Right lobe of liver (tissue), 6 donors: ENCODE measurements at regions not wholly inside any gene's neighbourhood (a gene's known extent, or its start where the extent isn't known, plus 50 kb on each side); places are given as distances from the start of the nearest gene placed in this dataset.

Source experiments
- ATAC-seq, 4 donors: fragments of 200-7000 bp; cut with Tn5 transposase; one replicate each; pipeline ENCODE4 v1.9.1; 2020; ENCODE audit warnings: mild to moderate bottlenecking in 4 of 4, moderate library complexity in 4 of 4
- DNase-seq, 3 donors: peaks; one replicate each; pipeline ENCODE4 v3.0.0-alpha.2; 2020
- H3K27ac ChIP-seq, 3 donors: fragments of 200-600 bp; one replicate each; pipeline ENCODE4 v1.8.0; 2022
- H3K27me3 ChIP-seq, 2 donors: fragments of 200-600 bp; one replicate each; pipeline ENCODE4 v1.8.0; 2022
- H3K36me3 ChIP-seq, 4 donors: fragments of 200-600 bp; sonication (generic) in 1 of 4; one replicate each; pipeline versions ENCODE4 v1.5.1 to v1.8.0; 2017 to 2022; ENCODE audit warnings: control low read depth in 1 of 4
- H3K4me1 ChIP-seq, 4 donors: fragments of 200-600 bp; sonication (generic) in 1 of 4; one replicate each; pipeline versions ENCODE4 v1.5.1 to v1.8.0; 2017 to 2022; ENCODE audit warnings: control low read depth in 1 of 4
- H3K4me3 ChIP-seq, 3 donors: fragments of 200-600 bp; one replicate each; pipeline ENCODE4 v1.8.0; 2022
- H3K9me3 ChIP-seq, 4 donors: fragments of 200-600 bp; sonication (generic) in 1 of 4; one replicate each; pipeline versions ENCODE4 v1.5.1 to v1.8.0; 2017 to 2022; ENCODE audit warnings: control low read depth in 1 of 4
- POLR2A ChIP-seq: fragments of 450-650 bp; IDR thresholded peaks from one replicate; pipeline ENCODE4 v1.6.1; 2017; ENCODE audit warnings: antibody characterized with exemption, mild to moderate bottlenecking
- WGBS: methylation state at CpG from one replicate; pipeline ENCODE4 v1.1.6; 2018; ENCODE audit warnings: low coverage, low lambda C conversion rate; ENCODE audit not compliant: insufficient coverage; ENCODE audit errors: missing lambda C conversion rate; 5-methylcytosine and 5-hydroxymethylcytosine counted together
- intact Hi-C, 2 donors: fragments of 100-400 bp; cut with DNase I; formaldehyde crosslinking; loops; one replicate each; pipeline versions ENCODE4 v1.11.2 to v1.14.1; 2022
- TF ChIP-seq, protein P1 (sequence below), 4 donors: fragments of 200-600 bp in 3 of 4; fragments of 450-650 bp in 1 of 4; IDR thresholded peaks; one replicate each; pipeline versions ENCODE4 v1.5.1 to v1.8.0; 2016 to 2022; ENCODE audit warnings: antibody characterized with exemption in 4 of 4, mild to moderate bottlenecking in 2 of 4
- donor health status: DM: no; HTN: yes; CAD: no.
- donor health status: DM: no; HTN: no; CAD: no.
- donor health status: DM: no; HTN: no; CAD: no.
- donor health status: DM: no; HTN: yes; CAD: no.
- donor health status: DM: no; HTN: yes; CAD: no.

DNA sequence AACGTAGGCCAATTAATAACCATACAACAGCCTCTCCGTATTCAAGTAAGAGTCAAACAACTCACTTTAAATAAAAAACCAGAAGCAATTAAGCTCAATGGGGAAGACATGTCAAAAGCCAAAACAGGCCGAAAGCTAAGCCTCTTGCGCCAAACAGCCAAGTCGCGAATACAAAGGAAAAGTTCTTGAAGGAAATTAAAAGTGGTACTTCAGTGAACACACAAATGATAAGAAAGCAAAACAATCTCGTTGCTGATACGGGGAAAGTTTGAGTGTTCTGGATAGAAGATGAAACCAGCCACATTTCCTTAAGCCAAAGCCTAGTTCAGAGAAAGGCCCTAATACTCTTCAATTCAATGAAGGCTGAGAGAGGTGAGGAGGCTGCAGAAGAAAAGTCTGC is 53.4 kb downstream of the SIPA1L2 start:
- no peaks in the 10 kb centered on the region for H3K36me3 ChIP-seq
- no peaks in the 10 kb centered on the region for H3K27me3 ChIP-seq
- ATAC-seq, result no peak
- H3K27ac ChIP-seq, result no peak overlapping the region
- DNase-seq, result no peak
- H3K4me1 ChIP-seq, result no peaks in the 10 kb centered on the region
- H3K4me3 ChIP-seq, result no peak overlapping the region
- WGBS, result 75% methylated on average over 8 of the region's 8 CpGs
- intact Hi-C loops, result no loop called here
- TF ChIP-seq, protein P1, sequence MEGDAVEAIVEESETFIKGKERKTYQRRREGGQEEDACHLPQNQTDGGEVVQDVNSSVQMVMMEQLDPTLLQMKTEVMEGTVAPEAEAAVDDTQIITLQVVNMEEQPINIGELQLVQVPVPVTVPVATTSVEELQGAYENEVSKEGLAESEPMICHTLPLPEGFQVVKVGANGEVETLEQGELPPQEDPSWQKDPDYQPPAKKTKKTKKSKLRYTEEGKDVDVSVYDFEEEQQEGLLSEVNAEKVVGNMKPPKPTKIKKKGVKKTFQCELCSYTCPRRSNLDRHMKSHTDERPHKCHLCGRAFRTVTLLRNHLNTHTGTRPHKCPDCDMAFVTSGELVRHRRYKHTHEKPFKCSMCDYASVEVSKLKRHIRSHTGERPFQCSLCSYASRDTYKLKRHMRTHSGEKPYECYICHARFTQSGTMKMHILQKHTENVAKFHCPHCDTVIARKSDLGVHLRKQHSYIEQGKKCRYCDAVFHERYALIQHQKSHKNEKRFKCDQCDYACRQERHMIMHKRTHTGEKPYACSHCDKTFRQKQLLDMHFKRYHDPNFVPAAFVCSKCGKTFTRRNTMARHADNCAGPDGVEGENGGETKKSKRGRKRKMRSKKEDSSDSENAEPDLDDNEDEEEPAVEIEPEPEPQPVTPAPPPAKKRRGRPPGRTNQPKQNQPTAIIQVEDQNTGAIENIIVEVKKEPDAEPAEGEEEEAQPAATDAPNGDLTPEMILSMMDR (IDR thresholded peaks at IDR 0.05), result no peak
- TF ChIP-seq POLR2A, result no peak
- no peaks in the 10 kb centered on the region for H3K9me3 ChIP-seq

DNA sequence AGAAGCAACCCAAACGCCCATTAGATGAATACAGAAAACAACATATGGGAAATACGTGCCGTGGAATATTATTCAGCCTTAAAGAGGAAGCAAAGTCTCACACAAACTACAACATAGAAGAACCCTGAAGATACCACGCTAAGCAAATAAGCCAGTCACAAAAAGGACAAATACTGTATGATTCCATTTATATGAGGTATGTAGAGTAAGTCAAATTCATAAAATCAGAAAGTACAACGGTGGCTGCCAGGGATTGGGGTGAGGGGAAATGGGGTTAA is 54.2 kb downstream of the SIPA1L2 start:
- WGBS, result 63% methylated on average over 5 of the region's 5 CpGs
- ATAC-seq, result no peak

DNA sequence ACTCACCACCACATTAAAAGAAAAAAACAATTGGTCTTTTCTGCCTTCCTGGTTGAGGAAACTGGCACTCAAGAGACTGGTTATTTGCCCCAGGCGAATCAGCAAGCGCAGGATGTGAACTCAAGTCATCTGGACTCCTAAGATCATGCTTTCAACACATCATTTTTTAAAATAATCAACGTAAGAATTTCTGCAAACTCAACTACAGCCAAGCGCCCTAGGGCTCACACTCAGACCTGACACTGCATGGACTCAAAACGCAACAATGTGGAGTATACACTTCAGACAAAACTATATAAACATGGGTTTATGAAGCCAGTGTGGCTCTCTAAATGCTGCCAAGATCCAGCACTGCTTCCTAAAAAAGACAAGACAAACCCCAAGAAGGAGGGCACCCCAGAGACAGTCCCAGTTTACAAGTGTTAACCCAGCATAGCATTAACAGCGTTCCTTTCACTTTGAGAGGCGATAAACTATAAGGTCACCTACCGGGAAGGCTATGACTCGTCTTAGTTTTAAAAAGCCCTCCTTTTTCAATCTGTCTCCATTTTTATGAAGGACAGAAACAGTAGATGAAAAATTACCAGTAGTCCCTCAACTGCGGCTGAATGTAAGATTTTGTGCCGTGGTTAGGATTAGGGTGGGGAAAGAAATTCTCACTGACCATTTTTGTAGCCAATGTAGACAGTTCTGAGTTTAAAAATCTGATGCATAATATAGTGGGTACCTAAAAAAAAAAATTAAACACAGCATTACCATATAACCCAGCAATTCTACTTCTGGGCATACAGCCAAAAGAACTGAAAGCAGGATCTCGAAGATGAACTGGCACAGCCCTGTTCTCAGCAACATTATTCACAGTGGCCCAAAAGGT is 54.8 kb downstream of the SIPA1L2 start:
- no peaks in the 10 kb centered on the region for H3K36me3 ChIP-seq
- WGBS, result 66% methylated on average over 12 of the region's 12 CpGs
- intact Hi-C loops, result no loop called here
- DNase-seq, result no peak
- no peaks in the 10 kb centered on the region for H3K9me3 ChIP-seq
- H3K27me3 ChIP-seq, result no peaks in the 10 kb centered on the region
- no peak overlapping the region for H3K4me3 ChIP-seq
- H3K27ac ChIP-seq, result no peak overlapping the region
- no peak for TF ChIP-seq POLR2A
- TF ChIP-seq, protein P1 (IDR thresholded peaks at IDR 0.05), result no peak
- ATAC-seq, result no peak
- no peaks in the 10 kb centered on the region for H3K4me1 ChIP-seq

More for the DNA sequence above, 54.2 kb downstream of the SIPA1L2 start:
- no peak overlapping the region for H3K27ac ChIP-seq
- TF ChIP-seq, protein P1 (IDR thresholded peaks at IDR 0.05), result no peak
- no peak for TF ChIP-seq POLR2A
- no peak overlapping the region for H3K4me3 ChIP-seq
- no peaks in the 10 kb centered on the region for H3K36me3 ChIP-seq
- H3K9me3 ChIP-seq, result no peaks in the 10 kb centered on the region
- intact Hi-C loops, result no loop called here
- no peaks in the 10 kb centered on the region for H3K4me1 ChIP-seq
- DNase-seq, result no peak
- no peaks in the 10 kb centered on the region for H3K27me3 ChIP-seq

DNA sequence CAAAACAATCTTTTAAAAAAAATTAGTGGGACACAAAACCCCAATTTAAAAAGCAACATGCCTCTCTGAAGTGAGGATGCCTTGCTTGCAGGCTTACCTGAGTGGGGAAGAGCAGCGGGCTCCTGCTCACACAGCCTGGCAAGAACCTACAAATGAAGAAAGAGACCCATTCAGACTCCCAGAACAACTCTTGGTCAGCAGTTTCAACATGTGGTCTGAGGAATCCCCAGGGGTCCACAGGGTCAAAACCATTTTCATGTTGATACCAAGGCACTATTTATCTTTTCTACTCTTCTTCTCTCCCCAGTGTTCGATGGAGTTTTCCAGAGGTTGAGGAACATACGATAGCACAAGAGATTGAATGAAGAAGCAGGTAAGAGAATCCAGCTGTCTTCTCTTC is 55.9 kb downstream of the SIPA1L2 start:
- no peaks in the 10 kb centered on the region for H3K27me3 ChIP-seq
- H3K4me3 ChIP-seq, result no peak overlapping the region
- H3K4me1 ChIP-seq, result no peaks in the 10 kb centered on the region
- H3K36me3 ChIP-seq, result no peaks in the 10 kb centered on the region
- 88% methylated on average over 3 of the region's 3 CpGs for WGBS
- no peaks in the 10 kb centered on the region for H3K9me3 ChIP-seq
- no peak for DNase-seq
- TF ChIP-seq, protein P1 (IDR thresholded peaks at IDR 0.05), result no peak
- no peak for TF ChIP-seq POLR2A
- intact Hi-C loops, result no loop called here
- ATAC-seq, result no peak
- no peak overlapping the region for H3K27ac ChIP-seq
